GM12878 (cell line): ENCODE measurements at regions not wholly inside any gene's neighbourhood (a gene's known extent, or its start where the extent isn't known, plus 50 kb on each side); places are given as distances from the start of the nearest gene placed in this dataset.

Source experiments
- NFIC ChIP-seq: IDR thresholded peaks from 2 replicates; pipeline ENCODE4 v1.6.1; 2012; ENCODE audit warnings: low read depth, mild to moderate bottlenecking, inconsistent platforms, low read length, moderate library complexity
- RAD21 ChIP-seq: IDR thresholded peaks from 2 replicates; pipeline ENCODE4 v1.6.1; 2011; ENCODE audit warnings: mild to moderate bottlenecking, low read depth, low read length, moderate library complexity; ENCODE audit not compliant: insufficient read depth
- TF ChIP-seq, protein P1 (sequence below), 3 experiments: IDR thresholded peaks in 2 of 3; conservative IDR thresholded peaks in 1 of 3; 2 replicates each; pipeline ENCODE4 v1.5.1; 2011; ENCODE audit warnings: low read depth in 3 of 3, low read length in 3 of 3, mild to moderate bottlenecking in 3 of 3, control low read depth in 2 of 3, moderate library complexity in 2 of 3, inconsistent platforms in 1 of 3, mixed read lengths in 1 of 3; ENCODE audit not compliant: control insufficient read depth in 2 of 3, insufficient read depth in 1 of 3; ENCODE audit errors: extremely low read depth in 1 of 3

DNA sequence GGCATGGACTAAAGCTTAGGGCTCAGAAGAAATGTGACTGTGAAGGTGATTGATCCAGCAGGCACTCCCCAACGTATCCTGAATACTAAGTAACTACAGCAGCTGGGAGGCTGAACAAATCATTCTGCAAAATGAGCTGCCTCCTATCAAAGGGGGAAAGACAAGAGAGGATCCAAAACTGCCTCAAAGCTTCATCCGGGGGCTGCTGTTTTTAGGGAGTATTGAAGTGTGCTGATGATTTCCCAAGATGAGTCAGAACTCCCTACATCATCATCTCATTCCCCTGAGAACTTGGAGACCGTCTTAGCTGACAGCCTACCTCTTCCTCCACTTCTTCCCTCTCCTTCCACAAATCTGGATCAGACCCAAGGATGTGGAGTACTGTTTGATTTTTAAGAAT lies 108.4 kb upstream of the GRAMD1B start:
- TF ChIP-seq NFIC, result no peak
- TF ChIP-seq, protein P1, sequence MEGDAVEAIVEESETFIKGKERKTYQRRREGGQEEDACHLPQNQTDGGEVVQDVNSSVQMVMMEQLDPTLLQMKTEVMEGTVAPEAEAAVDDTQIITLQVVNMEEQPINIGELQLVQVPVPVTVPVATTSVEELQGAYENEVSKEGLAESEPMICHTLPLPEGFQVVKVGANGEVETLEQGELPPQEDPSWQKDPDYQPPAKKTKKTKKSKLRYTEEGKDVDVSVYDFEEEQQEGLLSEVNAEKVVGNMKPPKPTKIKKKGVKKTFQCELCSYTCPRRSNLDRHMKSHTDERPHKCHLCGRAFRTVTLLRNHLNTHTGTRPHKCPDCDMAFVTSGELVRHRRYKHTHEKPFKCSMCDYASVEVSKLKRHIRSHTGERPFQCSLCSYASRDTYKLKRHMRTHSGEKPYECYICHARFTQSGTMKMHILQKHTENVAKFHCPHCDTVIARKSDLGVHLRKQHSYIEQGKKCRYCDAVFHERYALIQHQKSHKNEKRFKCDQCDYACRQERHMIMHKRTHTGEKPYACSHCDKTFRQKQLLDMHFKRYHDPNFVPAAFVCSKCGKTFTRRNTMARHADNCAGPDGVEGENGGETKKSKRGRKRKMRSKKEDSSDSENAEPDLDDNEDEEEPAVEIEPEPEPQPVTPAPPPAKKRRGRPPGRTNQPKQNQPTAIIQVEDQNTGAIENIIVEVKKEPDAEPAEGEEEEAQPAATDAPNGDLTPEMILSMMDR (IDR thresholded peaks at IDR 0.05 in 2 of 3, conservative IDR thresholded peaks at IDR 0.05 in 1 of 3; ENCODE audit: control insufficient read depth in 2 of 3, extremely low read depth in 1 of 3, insufficient read depth in 1 of 3, low read depth in 3 of 3, low read length in 3 of 3), result no peak
- TF ChIP-seq RAD21, result no peak
